Cardiac septum (tissue), 1 donor: ENCODE measurements at regions not wholly inside any gene's neighbourhood (a gene's known extent, or its start where the extent isn't known, plus 50 kb on each side); places are given as distances from the start of the nearest gene placed in this dataset.

Source experiments
- DNase-seq: peaks from one replicate; pipeline ENCODE4 v3.0.0-alpha.2; 2020; ENCODE audit warnings: low spot score
- intact Hi-C: fragments of 100-400 bp; cut with DNase I; formaldehyde crosslinking; loops from one replicate; pipeline ENCODE4 v1.14.0; 2022
- donor health status: DM: no; HTN: no; CAD: no.

GRCh38 chr13:73918691-73919090, 215.5 kb downstream of the KLF12 start:
- intact Hi-C loops: no loop called here
- DNase-seq: no peak

GRCh38 chr13:73913751-73914518, 220.3 kb downstream of the KLF12 start:
- DNase-seq: no peak
- intact Hi-C loops: no loop called here

- intact Hi-C loops: no loop called here
- DNase-seq: no peak
These were observed 221.0 kb downstream of the KLF12 start for GRCh38 chr13:73913079-73913740.

- DNase-seq: no peak
- intact Hi-C loops: no loop called here
These were observed 222.8 kb downstream of the KLF12 start for GRCh38 chr13:73911361-73911760.

- intact Hi-C loops: no loop called here
- no peak for DNase-seq
These were observed 223.5 kb downstream of the KLF12 start for GRCh38 chr13:73910733-73911132.

- intact Hi-C loops: no loop called here
- DNase-seq: no peak
These were observed 225.4 kb downstream of the KLF12 start for GRCh38 chr13:73908809-73909208.

- DNase-seq: no peak
- intact Hi-C loops: no loop called here
These were observed 229.6 kb downstream of the KLF12 start for GRCh38 chr13:73904625-73905024.

- intact Hi-C loops: no loop called here
These were observed 230.6 kb downstream of the KLF12 start for GRCh38 chr13:73903561-73903960.

GRCh38 chr13:73902847-73903246, 231.4 kb downstream of the KLF12 start:
- DNase-seq: no peak
- intact Hi-C loops: no loop called here

More at GRCh38 chr13:73903561-73903960, 230.6 kb downstream of the KLF12 start:
- DNase-seq: no peak

- intact Hi-C loops: no loop called here
- DNase-seq: no peak
These were observed 231.9 kb downstream of the KLF12 start for GRCh38 chr13:73902296-73902695.

- no peak for DNase-seq
- intact Hi-C loops: no loop called here
These were observed 232.7 kb downstream of the KLF12 start for GRCh38 chr13:73901324-73902068.

GRCh38 chr13:73900591-73900990, 233.6 kb downstream of the KLF12 start:
- intact Hi-C loops: no loop called here
- DNase-seq: no peak

- no peak for DNase-seq
- intact Hi-C loops: no loop called here
These were observed 235.3 kb downstream of the KLF12 start for GRCh38 chr13:73898899-73899298.

GRCh38 chr13:73898276-73898675, 235.9 kb downstream of the KLF12 start:
- intact Hi-C loops: no loop called here

GRCh38 chr13:73894995-73895571, 239.1 kb downstream of the KLF12 start:
- no peak for DNase-seq
- intact Hi-C loops: no loop called here

More at GRCh38 chr13:73898276-73898675, 235.9 kb downstream of the KLF12 start:
- no peak for DNase-seq

GRCh38 chr13:73893833-73894232, 240.4 kb downstream of the KLF12 start:
- DNase-seq: no peak

GRCh38 chr13:73891805-73892204, 242.4 kb downstream of the KLF12 start:
- intact Hi-C loops: no loop called here
- DNase-seq: no peak

More at GRCh38 chr13:73893833-73894232, 240.4 kb downstream of the KLF12 start:
- intact Hi-C loops: no loop called here

- intact Hi-C loops: no loop called here
- DNase-seq: no peak
These were observed 251.0 kb downstream of the KLF12 start for GRCh38 chr13:73883162-73883561.

GRCh38 chr13:73880365-73880764, 253.8 kb downstream of the KLF12 start:
- DNase-seq: no peak
- intact Hi-C loops: no loop called here

- intact Hi-C loops: no loop called here
- DNase-seq: no peak
These were observed 254.7 kb downstream of the KLF12 start for GRCh38 chr13:73879346-73880015.
